Activated T-cell treated with anti-CD3 and anti-CD28 coated beads, Interleukin-2, amount 50 U/mL, for 24 hours (primary cell): ENCODE measurements at regions not wholly inside any gene's neighbourhood (a gene's known extent, or its start where the extent isn't known, plus 50 kb on each side); places are given as distances from the start of the nearest gene placed in this dataset.

Experiments
- DNase-seq: peaks from one replicate; pipeline ENCODE4 v3.0.0-alpha.2; 2020
- H3K27ac Mint-ChIP-seq: 2 replicates; pipeline ENCODE4 v1.8.0; 2020; ENCODE audit warnings: mild to moderate bottlenecking, mixed read lengths
- H3K27me3 Mint-ChIP-seq: 2 replicates; pipeline ENCODE4 v1.8.0; 2020; ENCODE audit warnings: mixed read lengths
- H3K36me3 Mint-ChIP-seq: 2 replicates; pipeline ENCODE4 v1.8.0; 2020; ENCODE audit warnings: low read depth, mixed read lengths
- H3K4me1 Mint-ChIP-seq: 2 replicates; pipeline ENCODE4 v1.8.0; 2020; ENCODE audit warnings: low read depth, mixed read lengths
- H3K4me3 Mint-ChIP-seq: 2 replicates; pipeline ENCODE4 v1.8.0; 2020; ENCODE audit warnings: mild to moderate bottlenecking, moderate library complexity, mixed read lengths
- H3K9me3 Mint-ChIP-seq: 2 replicates; pipeline ENCODE4 v1.8.0; 2020; ENCODE audit warnings: mixed read lengths

DNA sequence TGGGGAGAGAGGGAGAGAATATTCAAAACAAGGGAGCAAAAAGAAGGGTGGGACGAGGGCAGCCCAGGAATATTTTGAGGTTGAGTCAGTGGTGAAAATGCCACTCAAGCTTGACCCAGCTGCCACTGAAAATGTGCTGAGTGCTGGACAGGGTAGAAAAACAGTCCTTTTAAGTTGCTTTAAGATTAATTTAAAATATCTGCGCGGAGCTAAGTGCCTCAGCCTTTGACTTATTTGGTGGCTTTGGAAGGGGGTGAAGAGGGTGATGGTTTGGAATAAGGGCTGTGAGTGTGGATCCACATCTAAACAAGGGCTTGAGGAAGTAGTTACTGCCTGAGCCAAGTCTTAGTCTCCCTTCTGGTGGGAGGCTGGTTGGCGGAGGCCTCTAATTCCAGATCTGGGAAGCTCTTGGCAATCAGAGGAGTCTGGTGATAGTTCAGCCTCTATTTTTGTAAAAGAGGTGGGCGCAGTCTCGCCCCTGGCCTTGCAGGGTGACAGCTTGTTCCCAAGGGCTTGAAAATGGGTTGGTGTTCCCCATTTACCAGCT, 280.8 kb upstream of the ROPN1 start:
- Mint-ChIP-seq H3K27me3 (no peaks in the 10 kb centered on the region), H3K27ac (no peak overlapping the region), H3K36me3 (no peaks in the 10 kb centered on the region), H3K9me3 (no peaks in the 10 kb centered on the region), H3K4me1 (no peaks in the 10 kb centered on the region), H3K4me3 (no peak overlapping the region)
- DNase-seq = no peak

DNA sequence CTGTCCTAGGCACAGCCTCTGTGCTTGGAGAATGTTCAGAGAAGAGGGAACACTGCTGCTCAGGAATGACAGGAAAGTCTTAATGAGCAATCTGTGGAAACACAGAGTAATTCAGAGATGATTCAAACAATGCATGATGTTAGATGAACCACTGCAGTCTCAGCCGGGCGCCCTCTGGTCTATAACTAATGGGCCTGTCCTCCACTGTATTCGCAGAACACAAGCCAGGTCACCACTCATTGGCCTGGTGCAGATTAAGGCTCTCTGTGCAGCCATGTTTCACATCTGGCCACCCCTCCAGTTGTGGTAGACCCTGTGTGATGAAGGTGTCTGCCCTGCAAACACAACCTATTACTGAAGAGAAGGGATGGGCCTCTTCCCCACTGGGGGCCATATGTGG, 281.7 kb upstream of the ROPN1 start:
- no peak overlapping the region for H3K4me3 Mint-ChIP-seq
- H3K9me3 Mint-ChIP-seq = no peaks in the 10 kb centered on the region
- H3K36me3 Mint-ChIP-seq = no peaks in the 10 kb centered on the region
- no peak for DNase-seq
- H3K27ac Mint-ChIP-seq = no peak overlapping the region
- H3K27me3 Mint-ChIP-seq = no peaks in the 10 kb centered on the region
- no peaks in the 10 kb centered on the region for H3K4me1 Mint-ChIP-seq

DNA sequence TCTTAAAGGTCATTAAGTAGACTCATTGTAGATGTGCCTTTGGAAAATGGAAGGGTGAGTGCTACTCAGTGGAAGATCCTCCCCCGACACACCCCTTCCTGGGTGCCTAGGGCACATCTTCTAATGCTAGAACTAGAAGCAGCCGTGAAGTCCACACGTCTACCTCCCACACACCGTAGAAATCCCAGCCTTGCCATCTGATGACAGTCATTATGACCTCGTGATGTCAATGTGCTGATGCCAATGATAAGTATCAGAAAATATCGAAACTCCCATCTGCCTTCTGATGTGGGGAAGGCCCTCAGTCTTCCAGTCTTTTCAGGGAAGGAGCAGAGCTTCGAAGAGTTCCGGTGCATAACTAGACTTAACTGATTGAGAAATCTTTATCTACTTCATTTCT, 282.1 kb upstream of the ROPN1 start:
- no peaks in the 10 kb centered on the region for H3K4me1 Mint-ChIP-seq
- no peak for DNase-seq

GRCh38 chr3:124275412-124275811, 283.5 kb upstream of the ROPN1 start:
- Mint-ChIP-seq H3K27me3 (no peaks in the 10 kb centered on the region), H3K9me3 (no peaks in the 10 kb centered on the region), H3K4me1 (no peaks in the 10 kb centered on the region), H3K4me3 (no peak overlapping the region), H3K27ac (no peak overlapping the region), H3K36me3 (no peaks in the 10 kb centered on the region)
- no peak for DNase-seq

More for the DNA sequence above, 282.1 kb upstream of the ROPN1 start:
- Mint-ChIP-seq H3K27me3 (no peaks in the 10 kb centered on the region), H3K27ac (no peak overlapping the region), H3K36me3 (no peaks in the 10 kb centered on the region), H3K4me3 (no peak overlapping the region), H3K9me3 (no peaks in the 10 kb centered on the region)

GRCh38 chr3:124276133-124276532, 284.2 kb upstream of the ROPN1 start:
- DNase-seq = no peak
- Mint-ChIP-seq H3K36me3 (no peaks in the 10 kb centered on the region), H3K27me3 (no peaks in the 10 kb centered on the region), H3K27ac (no peak overlapping the region), H3K4me3 (no peak overlapping the region), H3K9me3 (no peaks in the 10 kb centered on the region), H3K4me1 (no peaks in the 10 kb centered on the region)

- H3K9me3 Mint-ChIP-seq = no peaks in the 10 kb centered on the region
- no peaks in the 10 kb centered on the region for H3K4me1 Mint-ChIP-seq
- H3K27me3 Mint-ChIP-seq = peaks cover 3% of the 10 kb centered on the region
- no peak overlapping the region for H3K4me3 Mint-ChIP-seq
- no peak for DNase-seq
- no peaks in the 10 kb centered on the region for H3K36me3 Mint-ChIP-seq
- no peak overlapping the region for H3K27ac Mint-ChIP-seq
Measured at GRCh38 chr3:124276539-124277143, 284.7 kb upstream of the ROPN1 start.

DNA sequence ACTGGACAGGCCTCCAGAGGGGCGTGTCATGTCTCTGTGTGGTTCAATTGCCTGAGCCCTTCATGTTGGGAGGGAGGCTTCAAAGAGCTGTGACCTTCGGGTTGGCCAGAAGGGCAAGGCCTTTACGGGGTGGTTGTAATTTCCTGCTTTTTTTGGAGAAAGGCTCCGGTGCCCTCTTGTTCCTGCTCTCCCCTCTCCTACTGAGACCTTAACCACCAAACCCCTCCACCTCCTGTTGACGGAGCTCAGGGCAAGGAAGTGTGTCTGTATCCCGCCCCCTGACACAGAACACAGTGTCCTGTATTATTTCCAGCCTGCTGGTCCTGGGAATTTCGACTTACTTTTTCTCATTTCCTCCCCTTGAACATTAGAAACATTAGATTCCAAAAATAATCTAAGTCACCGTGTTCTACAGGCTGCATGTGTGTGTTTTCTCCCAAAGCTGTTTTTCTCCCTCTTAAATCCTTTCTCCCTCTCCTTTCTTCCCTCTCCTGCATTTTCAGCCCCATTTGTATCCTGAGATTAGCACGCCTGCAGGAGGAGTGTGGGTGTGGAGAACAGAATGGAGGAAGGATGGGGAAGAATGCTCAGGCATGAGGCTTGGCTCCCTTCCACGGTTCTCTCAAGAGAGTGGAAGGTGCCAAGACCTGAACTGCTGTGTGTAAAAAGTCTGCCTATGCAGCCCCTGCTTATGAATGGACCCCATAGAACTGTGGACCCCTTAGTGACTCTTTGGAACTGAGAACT, 285.4 kb upstream of the ROPN1 start:
- no peak overlapping the region for H3K4me3 Mint-ChIP-seq
- H3K9me3 Mint-ChIP-seq = no peaks in the 10 kb centered on the region
- DNase-seq = no peak
- H3K36me3 Mint-ChIP-seq = no peaks in the 10 kb centered on the region
- peaks cover 4% of the 10 kb centered on the region for H3K27me3 Mint-ChIP-seq
- no peak overlapping the region for H3K27ac Mint-ChIP-seq
- no peaks in the 10 kb centered on the region for H3K4me1 Mint-ChIP-seq

GRCh38 chr3:124281453-124282316, 289.8 kb upstream of the ROPN1 start:
- H3K27me3 Mint-ChIP-seq = peaks cover 4% of the 10 kb centered on the region
- no peak overlapping the region for H3K4me3 Mint-ChIP-seq
- DNase-seq = no peak
- H3K36me3 Mint-ChIP-seq = no peaks in the 10 kb centered on the region
- H3K27ac Mint-ChIP-seq = no peak overlapping the region
- H3K9me3 Mint-ChIP-seq = no peaks in the 10 kb centered on the region
- H3K4me1 Mint-ChIP-seq = no peaks in the 10 kb centered on the region

DNA sequence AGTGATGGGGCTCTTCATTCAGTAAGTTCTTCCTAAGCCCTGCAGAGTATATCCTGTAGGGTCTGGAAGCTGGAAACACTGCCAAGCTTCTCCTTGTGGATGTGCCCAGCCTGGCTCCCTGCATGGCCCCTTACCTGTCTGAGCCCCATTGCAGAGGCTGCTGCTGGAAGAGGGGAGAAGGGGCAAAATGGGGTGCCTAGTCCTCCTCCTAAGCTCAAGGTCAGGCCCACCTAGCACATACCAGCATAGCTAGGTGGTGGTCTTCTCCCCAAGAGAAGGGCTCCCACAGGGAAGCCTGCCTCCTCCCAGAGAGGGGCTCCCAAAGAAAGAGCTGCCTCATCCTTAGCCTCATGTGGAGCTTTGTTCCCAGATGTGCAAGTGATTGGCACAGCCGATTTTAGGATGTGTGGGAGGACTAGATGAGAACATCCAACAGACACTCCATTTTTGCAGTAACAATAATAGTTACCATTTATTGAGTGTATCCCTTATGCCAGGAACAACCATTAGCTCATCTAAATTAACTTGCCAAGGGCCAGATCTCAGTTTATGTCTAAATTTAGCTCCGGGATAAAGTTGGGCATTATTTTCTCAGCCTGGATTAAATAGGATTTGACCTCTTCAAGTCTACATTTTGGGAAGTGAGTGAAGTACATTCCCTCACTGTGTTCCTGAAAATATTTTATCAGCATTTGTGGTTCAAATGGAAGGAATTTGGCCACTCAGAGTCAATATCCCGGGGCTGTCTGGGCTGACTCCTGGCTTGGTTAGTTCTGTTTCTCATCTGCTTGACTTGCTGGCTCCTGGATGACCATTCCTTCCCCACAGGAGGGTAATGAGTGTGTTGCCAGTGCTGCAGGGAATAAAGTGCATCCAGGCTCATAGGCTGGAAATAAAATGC, 291.1 kb upstream of the ROPN1 start:
- H3K36me3 Mint-ChIP-seq = no peaks in the 10 kb centered on the region
- no peak for DNase-seq
- no peaks in the 10 kb centered on the region for H3K9me3 Mint-ChIP-seq
- peaks cover 4% of the 10 kb centered on the region for H3K27me3 Mint-ChIP-seq
- H3K4me3 Mint-ChIP-seq = no peak overlapping the region
- H3K27ac Mint-ChIP-seq = no peak overlapping the region
- H3K4me1 Mint-ChIP-seq = no peaks in the 10 kb centered on the region

DNA sequence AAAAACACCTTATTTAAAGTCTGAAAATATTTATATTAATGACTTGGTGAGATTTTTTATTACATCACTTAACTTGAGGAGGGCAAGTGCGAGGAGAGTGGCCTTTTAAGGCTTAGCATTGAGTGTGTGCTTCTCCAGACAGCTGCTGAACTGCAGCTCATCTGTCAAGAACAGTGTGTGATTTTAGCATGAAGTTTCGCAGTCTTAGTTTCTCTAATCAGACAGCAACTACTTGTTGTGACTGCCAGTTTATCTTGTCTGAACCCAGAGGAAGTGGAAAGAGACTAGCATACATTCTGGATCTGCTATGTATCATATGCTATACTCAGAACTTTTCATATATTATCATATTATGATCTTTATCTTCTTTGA, 291.7 kb upstream of the ROPN1 start:
- H3K9me3 Mint-ChIP-seq = no peaks in the 10 kb centered on the region
- H3K4me1 Mint-ChIP-seq = no peaks in the 10 kb centered on the region
- H3K36me3 Mint-ChIP-seq = no peaks in the 10 kb centered on the region
- no peak for DNase-seq
- H3K27ac Mint-ChIP-seq = no peak overlapping the region
- peaks cover 9% of the 10 kb centered on the region for H3K27me3 Mint-ChIP-seq
- H3K4me3 Mint-ChIP-seq = no peak overlapping the region

- Mint-ChIP-seq H3K9me3 (no peaks in the 10 kb centered on the region), H3K4me1 (no peaks in the 10 kb centered on the region), H3K36me3 (no peaks in the 10 kb centered on the region), H3K4me3 (no peak overlapping the region), H3K27me3 (peaks cover 10% of the 10 kb centered on the region), H3K27ac (no peak overlapping the region)
- no peak for DNase-seq
Measured at GRCh38 chr3:124288996-124289395, 297.1 kb upstream of the ROPN1 start.

DNA sequence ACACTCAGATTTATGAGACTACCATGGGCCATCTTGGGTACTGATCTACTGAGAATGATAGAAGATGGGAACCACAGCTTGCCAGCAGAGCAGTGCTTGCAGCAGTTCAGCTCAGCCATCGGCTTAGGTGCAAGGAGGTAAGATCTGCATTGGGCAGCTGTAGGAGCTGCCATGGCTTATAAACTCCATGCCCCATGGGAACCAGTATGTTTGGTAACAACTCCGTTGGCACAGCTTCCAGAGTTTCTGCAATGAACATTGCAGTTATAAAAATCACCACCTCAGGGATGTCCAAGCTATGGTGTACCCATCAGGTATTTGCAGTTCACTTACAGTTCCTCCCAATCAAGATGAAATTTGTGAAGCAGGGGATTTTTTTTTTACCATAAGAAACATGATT, 299.1 kb upstream of the ROPN1 start:
- H3K27ac Mint-ChIP-seq = no peak overlapping the region
- H3K9me3 Mint-ChIP-seq = no peaks in the 10 kb centered on the region
- H3K36me3 Mint-ChIP-seq = no peaks in the 10 kb centered on the region
- no peaks in the 10 kb centered on the region for H3K4me1 Mint-ChIP-seq
- peaks cover 10% of the 10 kb centered on the region for H3K27me3 Mint-ChIP-seq
- H3K4me3 Mint-ChIP-seq = no peak overlapping the region
- no peak for DNase-seq

- no peak for DNase-seq
- Mint-ChIP-seq H3K4me3 (no peak overlapping the region), H3K36me3 (no peaks in the 10 kb centered on the region), H3K9me3 (no peaks in the 10 kb centered on the region), H3K27me3 (peaks cover 17% of the 10 kb centered on the region), H3K27ac (no peak overlapping the region), H3K4me1 (no peaks in the 10 kb centered on the region)
Measured at GRCh38 chr3:124292329-124292728, 300.4 kb upstream of the ROPN1 start.

DNA sequence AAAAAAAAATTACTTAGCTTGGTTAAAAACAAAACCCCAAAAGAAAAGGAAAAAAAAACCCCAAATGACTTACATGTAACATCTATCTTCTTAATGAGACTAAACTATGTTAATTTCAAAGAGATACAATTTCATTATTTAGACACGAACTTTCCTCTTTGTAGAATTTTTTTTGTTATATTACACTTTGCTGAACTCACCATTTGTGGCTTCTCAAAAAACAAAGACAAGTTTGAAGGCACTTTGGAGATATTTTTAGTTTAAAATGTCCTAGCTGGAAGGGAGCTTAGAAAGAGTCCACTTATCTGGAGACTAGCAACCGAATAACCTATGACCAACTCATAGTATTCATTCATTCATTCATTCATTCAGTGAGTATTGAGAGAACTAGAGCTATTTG, 301.7 kb upstream of the ROPN1 start:
- Mint-ChIP-seq H3K27ac (no peak overlapping the region), H3K4me1 (no peaks in the 10 kb centered on the region), H3K36me3 (no peaks in the 10 kb centered on the region), H3K4me3 (no peak overlapping the region), H3K27me3 (peaks cover 12% of the 10 kb centered on the region), H3K9me3 (no peaks in the 10 kb centered on the region)
- no peak for DNase-seq
